Hematopoietic multipotent progenitor cell treated with erythropoietin and hydrocortisone succinate and interleukin-3 and kit ligand, for 6 days (in vitro differentiated cells): ENCODE measurements at regions not wholly inside any gene's neighbourhood (a gene's known extent, or its start where the extent isn't known, plus 50 kb on each side); places are given as distances from the start of the nearest gene placed in this dataset.
"Not testable (repeated sequence)": the region's sequence is repeated elsewhere in the genome, so short reads cannot be mapped to it uniquely, and the experiment has no call there.

ENCODE experiments used
- DNase-seq: peaks from one replicate; pipeline ENCODE4 v3.0.0-alpha.2; 2015

GRCh38 chr6:74570044-74570443 lies 635.8 kb downstream of the COL12A1 start:
- DNase-seq: no peak

DNA sequence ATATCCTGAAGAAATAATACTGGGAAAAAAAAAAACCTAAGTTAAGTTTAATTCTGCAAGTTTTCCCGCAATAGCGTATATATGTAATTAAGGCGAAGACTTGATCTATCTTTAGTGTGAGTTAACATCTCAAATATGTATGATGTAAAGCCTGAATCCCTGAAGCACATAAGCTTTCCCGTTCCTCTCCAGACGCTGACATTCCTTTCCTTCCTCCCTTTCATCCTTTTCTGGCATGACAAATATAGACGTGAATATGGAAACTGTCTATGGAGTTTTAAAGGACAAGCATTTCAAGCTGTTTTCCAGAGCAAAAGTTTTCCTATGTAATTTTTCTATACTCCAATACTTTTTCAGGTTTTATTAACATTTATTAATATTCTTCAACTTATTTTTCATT lies 637.0 kb downstream of the COL12A1 start:
- no peak for DNase-seq

GRCh38 chr6:74567923-74568290 lies 637.9 kb downstream of the COL12A1 start:
- DNase-seq: not testable (repeated sequence)

DNA sequence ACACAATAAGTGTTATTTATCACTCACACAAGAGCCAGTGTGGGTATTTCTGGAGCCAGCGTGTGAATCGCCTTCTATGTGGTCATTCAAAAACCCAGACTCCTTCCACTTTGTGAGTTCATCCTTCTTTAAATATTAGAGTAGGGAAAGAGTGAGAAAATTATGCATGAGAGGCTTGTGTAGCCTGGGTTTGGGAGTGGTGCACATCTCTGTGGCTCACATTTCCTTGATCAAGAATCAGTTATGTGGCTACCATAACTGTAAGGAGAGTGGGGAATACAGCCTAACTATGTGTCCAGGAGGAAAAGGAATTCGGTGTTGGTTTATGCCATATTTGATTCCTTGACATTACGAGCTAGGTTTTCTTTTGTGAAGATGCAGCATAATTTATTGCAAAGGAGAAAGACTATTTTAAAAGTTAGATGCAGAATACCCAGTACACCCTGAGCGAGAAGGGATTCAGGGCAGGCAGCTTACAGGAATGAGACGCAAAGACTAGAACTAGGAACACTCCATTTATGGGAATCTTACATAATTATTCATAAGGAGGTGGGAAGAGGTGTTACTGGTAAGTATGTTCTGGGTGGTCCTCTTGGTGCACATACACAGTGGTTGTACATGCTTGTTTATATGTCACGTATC lies 638.5 kb downstream of the COL12A1 start:
- no peak for DNase-seq

DNA sequence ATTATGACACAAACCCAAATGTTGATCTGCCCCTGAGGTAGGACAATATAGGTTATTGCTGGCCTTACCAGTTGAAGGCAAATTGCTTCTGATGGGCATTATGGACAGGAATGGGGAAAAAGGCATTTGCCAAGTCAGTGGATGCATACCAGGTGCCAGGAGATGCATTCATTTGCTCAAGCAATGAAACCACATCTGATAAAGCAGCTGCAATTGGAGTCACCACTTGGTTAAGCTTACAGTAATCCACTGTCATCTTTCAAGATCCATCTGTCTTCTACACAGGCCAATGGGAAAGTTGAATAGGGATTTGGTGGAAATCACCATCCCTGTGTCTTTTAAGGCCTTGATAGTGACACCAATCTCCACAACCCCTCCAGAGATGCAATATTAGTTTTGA lies 648.6 kb downstream of the COL12A1 start:
- no peak for DNase-seq

GRCh38 chr6:74554041-74554440 lies 651.8 kb downstream of the COL12A1 start:
- no peak for DNase-seq

GRCh38 chr6:74551896-74552295 lies 654.0 kb downstream of the COL12A1 start:
- no peak for DNase-seq

GRCh38 chr6:74550821-74551220 lies 655.0 kb downstream of the COL12A1 start:
- DNase-seq: no peak

GRCh38 chr6:74549746-74550145 lies 656.1 kb downstream of the COL12A1 start:
- no peak for DNase-seq

GRCh38 chr6:74534465-74535211 lies 671.2 kb downstream of the COL12A1 start:
- DNase-seq: no peak

- DNase-seq: no peak
Measured at GRCh38 chr6:74519163-74519562, 686.7 kb downstream of the COL12A1 start.

DNA sequence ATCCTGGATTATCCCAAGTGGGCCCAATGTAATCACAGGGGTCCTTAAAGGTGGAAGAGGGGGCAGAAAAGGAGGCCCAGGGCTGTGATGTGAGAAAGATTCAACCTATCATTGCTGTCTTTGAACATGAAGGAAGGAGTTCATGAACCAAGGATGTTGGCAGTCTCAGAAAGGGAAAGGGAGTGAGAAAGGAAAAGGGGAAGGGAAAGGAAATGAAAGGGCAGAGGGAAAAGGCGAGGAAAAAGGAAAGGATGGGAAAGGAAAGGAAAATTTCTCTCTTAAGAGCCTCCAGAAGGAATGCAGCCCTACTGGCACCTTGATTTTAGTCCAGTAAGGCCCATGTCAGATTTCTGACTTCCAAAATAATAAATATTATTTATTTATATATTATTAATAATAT lies 687.8 kb downstream of the COL12A1 start:
- DNase-seq: no peak

GRCh38 chr6:74510878-74511277 lies 695.0 kb downstream of the COL12A1 start:
- no peak for DNase-seq

DNA sequence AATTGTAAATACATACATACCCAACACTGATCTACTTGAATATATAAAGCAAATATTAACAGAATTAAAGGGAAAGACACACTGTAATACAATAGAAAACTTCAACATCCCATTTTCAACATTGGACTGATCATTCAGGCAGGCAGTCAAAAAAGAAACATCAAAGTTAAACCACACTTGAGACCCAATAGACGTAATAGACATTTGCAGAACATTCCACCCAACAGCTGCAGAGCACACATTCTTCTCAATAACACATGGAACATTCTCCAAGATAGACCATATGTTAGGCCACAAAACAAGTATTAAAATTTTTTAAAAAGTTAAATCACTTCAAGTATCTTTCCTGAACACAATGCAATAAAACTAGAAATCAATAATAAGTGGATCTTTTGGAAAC lies 698.2 kb downstream of the COL12A1 start:
- no peak for DNase-seq

DNA sequence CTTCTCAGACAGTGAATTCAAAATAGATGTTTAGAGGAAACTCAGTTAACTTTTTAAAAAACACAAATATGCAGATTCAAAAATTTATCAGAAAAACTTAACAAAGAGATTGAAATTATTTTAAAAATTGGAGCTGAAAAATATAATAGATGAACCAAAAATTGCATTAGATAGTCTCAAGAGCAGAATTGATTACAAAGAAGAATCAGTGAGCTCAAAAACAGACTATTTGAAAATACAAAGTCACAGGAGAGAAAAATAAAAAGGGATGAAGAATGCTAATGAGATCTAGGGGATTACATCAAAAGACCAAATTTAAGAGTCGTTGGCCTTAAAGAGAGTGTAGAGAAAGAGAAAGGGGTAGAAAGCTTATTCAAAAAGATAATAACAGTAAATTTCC lies 700.5 kb downstream of the COL12A1 start:
- no peak for DNase-seq

DNA sequence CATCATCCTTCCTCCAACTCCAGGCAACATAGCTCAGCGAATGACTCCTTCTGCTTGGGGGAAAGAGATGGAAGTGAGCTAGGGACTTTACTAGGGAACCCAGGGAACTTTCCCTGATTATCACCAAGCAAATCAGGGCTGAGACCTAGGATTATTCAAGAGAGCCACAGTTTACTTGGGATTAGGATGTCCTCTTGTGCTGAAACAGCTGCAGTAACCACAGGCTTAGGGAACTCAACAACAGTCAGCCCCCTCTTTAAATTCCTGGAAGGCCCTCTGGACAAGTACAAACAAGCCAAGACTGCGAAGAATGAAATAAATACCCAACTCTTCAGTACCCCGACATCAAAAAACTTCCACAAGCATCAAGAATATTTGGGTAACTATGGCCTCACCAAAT lies 700.9 kb downstream of the COL12A1 start:
- no peak for DNase-seq

- DNase-seq: no peak
Measured at GRCh38 chr6:74492587-74492986, 713.3 kb downstream of the COL12A1 start.

DNA sequence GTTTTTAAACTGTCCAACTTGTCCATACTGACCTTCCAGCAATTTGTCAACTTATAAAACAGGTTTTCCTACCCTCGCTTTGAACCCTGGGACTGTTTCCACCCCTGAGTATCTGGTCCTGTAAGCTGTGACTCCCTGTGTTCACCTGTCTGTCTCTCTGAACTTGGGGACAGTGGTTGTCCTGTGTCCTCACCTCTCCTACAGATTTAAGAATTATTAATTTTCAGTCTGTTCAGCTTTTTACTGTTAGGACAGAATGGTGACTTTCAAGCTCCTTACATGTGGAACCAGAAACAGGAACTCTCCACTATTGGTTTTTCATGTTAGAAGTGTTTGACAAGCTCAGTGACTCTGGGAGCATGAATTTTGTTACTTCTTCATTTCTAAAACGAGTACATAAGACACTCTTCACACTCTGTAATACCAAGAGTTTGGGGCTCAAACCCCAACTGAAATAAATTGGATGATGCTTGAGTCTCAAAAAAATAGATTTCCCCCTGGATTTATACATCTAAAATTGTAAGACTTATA lies 713.9 kb downstream of the COL12A1 start:
- no peak for DNase-seq

DNA sequence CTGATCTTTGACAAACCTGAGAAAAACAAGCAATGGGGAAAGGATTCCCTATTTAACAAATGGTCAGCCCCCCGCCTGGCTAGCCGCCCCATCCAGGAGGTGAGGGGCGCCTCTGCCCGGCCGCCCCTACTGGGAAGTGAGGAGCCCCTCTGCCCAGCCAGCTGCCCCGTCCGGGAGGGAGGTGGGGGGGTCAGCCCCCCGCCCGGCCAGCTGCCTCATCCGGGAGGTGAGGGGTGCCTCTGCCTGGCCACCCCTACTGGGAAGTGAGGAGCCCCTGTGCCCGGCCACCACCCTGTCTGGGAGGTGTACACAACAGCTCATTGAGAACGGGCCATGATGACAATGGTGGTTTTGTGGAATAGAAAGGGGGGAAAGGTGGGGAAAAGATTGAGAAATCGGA lies 717.1 kb downstream of the COL12A1 start:
- DNase-seq: not testable (repeated sequence)

DNA sequence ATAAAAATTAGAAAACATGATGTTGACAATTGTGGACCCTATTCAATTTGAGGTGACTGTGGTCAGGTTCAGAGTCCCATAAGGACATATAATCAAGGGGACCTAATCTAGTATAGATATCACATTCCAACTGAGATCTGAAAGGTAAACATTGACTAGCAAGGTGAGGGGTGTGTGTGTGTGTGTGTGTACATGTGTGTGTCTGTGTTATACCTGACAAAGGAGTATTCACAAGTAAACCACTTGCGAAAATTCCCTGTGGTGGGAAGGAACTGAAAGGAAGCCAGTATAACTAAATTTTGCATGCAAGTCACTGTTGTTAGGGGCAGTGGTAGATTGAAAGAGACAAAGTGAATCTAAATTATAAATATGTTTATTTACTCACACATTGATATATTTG lies 723.7 kb downstream of the COL12A1 start:
- DNase-seq: no peak

- no peak for DNase-seq
Measured at GRCh38 chr6:74480561-74480960, 725.3 kb downstream of the COL12A1 start.

GRCh38 chr6:74479960-74480359 lies 725.9 kb downstream of the COL12A1 start:
- no peak for DNase-seq

DNA sequence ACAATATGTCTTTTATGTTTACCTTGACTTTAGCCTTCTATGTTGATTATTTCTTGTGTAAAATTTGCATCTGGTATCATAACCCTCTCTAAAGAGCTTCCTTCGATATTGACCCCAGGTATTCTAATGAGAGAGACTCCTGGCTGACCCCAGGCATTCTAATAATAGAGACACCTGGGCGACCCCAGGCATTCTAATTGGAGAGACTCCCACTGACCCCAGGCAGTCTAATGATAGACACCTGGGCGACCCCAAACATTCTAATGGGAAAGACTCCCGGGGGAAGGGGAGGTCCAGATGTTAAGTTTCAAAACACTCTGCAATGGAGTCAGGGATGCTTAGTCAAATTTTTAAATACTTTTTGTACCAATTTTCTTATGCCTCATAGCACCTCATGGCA lies 726.4 kb downstream of the COL12A1 start:
- no peak for DNase-seq

- not testable (repeated sequence) for DNase-seq
Measured at GRCh38 chr6:74474046-74474445, 731.8 kb downstream of the COL12A1 start.

- not testable (repeated sequence) for DNase-seq
Measured at GRCh38 chr6:74468552-74468951, 737.3 kb downstream of the COL12A1 start.
